SJSA1 (cell line): ENCODE measurements at regions not wholly inside any gene's neighbourhood (a gene's known extent, or its start where the extent isn't known, plus 50 kb on each side); places are given as distances from the start of the nearest gene placed in this dataset.
"Not testable (repeated sequence)": the region's sequence is repeated elsewhere in the genome, so short reads cannot be mapped to it uniquely, and the experiment has no call there.

ENCODE experiments used
- DNase-seq, 2 experiments: peaks; one replicate each; pipeline ENCODE4 v3.0.0-alpha.2; 2015 to 2020; ENCODE audit warnings: low spot score in 2 of 2, low read depth in 1 of 2
- H3K27ac ChIP-seq: fragments of 250-450 bp; sonication (Bioruptor Pico); 2 replicates; pipeline ENCODE4 v1.5.1; 2020; ENCODE audit warnings: mild to moderate bottlenecking, moderate library complexity
- H3K27me3 ChIP-seq: fragments of 250-450 bp; sonication (Bioruptor Pico); replicated peaks from 2 replicates; pipeline ENCODE4 v1.5.1; 2020; ENCODE audit warnings: mild to moderate bottlenecking, moderate library complexity
- H3K36me3 ChIP-seq: fragments of 250-450 bp; sonication (Bioruptor Pico); 2 replicates; pipeline ENCODE4 v1.5.1; 2020; ENCODE audit warnings: mild to moderate bottlenecking
- H3K4me1 ChIP-seq: fragments of 250-450 bp; sonication (Bioruptor Pico); replicated peaks from 2 replicates; pipeline ENCODE4 v1.6.1; 2021; ENCODE audit warnings: mild to moderate bottlenecking
- H3K4me3 ChIP-seq: fragments of 250-450 bp; sonication (Bioruptor Pico); 2 replicates; pipeline ENCODE4 v1.5.1; 2020; ENCODE audit warnings: mild to moderate bottlenecking
- H3K9me3 ChIP-seq: fragments of 250-450 bp; sonication (Bioruptor Pico); replicated peaks from 2 replicates; pipeline ENCODE4 v1.5.1; 2020; ENCODE audit warnings: mild to moderate bottlenecking

DNA sequence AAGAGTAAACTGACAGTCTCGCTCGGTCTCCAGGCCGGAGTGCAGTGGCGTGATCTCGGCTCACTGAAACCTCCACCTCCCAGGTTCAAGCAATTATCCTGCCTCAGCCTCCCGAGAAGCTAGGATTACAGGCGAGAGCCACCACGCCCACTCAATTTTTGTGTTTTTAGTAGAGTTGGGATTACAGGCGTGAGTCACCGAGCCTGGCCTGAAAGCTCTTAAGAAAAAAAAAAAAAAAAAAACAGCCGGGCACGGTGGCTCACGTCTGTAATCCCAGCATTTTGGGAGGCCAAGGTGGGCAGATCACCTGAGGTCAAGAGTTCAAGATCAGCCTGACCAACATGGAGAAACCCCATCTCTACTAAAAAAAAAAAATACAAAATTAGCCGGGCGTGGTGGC lies 55.3 kb upstream of the THOC2 start:
- not testable (repeated sequence) for H3K4me1 ChIP-seq, H3K9me3 ChIP-seq, H3K27me3 ChIP-seq, H3K27ac ChIP-seq, DNase-seq, H3K36me3 ChIP-seq, H3K4me3 ChIP-seq

DNA sequence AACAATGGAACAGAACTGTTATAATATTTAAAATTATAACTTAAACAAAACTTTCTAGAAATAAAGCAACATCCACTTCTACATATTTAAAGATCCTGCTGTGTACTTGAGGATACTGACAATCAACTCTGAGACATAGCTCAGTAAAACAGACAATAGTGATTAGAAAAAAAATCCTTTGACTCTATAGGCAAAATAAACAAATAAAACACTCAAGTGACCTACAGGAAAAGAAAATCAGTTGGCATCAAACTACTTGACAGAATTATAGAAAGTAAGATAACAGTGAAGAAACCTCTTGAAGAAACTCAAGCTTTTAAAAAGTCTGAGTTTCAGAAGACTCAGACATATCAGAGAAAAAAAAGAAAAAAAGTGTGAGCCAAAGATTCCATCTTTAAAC lies 55.9 kb upstream of the THOC2 start:
- Histone ChIP-seq H3K9me3 (no peaks in the 10 kb centered on the region), H3K36me3 (no peaks in the 10 kb centered on the region), H3K4me1 (no peaks in the 10 kb centered on the region), H3K4me3 (no peak overlapping the region), H3K27me3 (no peaks in the 10 kb centered on the region), H3K27ac (no peak overlapping the region)
- DNase-seq, result no peak

DNA sequence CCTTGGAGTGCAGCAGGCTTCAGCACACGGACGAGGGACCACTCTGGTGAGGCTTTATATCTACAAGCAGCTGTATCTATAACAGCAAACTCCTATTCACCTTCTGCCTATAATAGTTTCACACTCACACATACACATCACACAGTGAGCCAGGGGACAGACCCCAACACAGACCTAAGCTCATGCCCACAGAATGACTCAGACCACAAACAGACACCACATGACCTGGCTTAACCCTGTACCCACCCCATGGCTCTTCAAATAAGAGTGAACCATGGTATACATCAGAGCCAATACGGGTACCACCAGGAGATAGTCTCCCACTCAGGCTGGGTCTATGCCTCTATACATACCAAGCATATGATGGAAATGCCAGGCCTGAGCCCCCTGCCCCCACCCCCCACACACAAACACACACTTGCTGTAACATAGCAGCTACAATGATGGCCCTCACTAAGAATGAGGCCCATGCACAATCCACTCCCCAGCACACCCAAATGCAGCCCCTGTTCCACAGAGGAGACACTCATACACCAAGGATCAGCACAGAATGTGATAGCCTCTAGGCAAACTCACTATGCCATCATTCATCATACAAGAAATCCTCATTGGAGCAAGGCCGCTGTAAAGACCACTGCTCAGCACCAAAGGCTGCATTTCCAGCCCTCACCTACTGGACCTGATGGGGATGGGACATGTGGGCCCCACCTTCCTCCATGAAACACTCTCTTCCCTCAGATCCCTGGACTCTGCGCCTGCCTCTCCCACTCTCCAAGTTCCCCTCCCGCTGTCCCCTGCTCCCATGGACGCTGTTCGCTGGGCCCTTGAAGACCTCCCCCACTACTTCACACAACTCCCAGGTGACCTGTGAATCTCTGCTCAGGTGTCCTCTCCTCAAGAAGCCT lies 62.1 kb upstream of the XIAP start:
- Histone ChIP-seq H3K4me1 (peaks cover 21% of the 10 kb centered on the region), H3K27ac (no peak overlapping the region), H3K36me3 (no peaks in the 10 kb centered on the region), H3K27me3 (no peaks in the 10 kb centered on the region), H3K9me3 (no peaks in the 10 kb centered on the region), H3K4me3 (no peak overlapping the region)
- no peak for DNase-seq

DNA sequence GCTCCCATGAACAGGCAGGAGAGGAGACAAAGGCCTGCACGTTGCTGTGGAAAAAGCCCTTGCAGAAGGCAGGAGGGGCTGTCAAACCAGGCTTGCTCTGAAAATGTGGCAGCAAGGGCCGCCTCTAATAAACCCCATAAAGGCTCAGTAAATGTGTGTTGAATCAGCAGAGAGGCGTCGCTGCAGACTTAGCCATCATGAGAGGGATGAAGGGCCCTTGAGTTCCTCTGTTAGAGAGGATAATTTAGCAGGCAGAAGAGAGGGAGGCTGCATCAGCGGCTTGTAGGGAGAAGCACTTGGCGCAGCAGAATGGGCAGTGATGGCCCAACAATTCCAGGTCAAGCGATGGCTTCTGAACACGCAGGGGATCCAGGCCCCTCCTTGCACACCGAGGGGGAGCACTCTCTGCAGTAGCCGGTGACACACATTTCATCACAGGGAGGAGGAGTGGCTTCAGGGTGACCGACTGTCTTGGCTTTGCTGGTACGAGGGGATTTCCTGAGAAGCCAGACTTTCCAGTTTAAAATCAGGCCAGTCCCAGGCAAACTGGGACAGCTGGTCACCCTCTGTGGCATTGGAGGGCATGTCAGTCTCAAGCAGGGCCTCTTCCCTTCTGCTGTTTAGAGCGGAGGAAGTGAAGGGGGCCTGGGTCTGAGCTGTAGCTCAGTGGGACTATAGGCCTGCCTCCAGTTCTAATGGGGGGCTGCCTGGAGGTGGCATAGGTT lies 61.0 kb upstream of the XIAP start:
- H3K9me3 ChIP-seq, H3K36me3 ChIP-seq, H3K27ac ChIP-seq, H3K4me3 ChIP-seq, H3K27me3 ChIP-seq: not testable (repeated sequence)
- peaks cover 28% of the 10 kb centered on the region for H3K4me1 ChIP-seq
- peak; percentile 54 to 57 for DNase-seq

DNA sequence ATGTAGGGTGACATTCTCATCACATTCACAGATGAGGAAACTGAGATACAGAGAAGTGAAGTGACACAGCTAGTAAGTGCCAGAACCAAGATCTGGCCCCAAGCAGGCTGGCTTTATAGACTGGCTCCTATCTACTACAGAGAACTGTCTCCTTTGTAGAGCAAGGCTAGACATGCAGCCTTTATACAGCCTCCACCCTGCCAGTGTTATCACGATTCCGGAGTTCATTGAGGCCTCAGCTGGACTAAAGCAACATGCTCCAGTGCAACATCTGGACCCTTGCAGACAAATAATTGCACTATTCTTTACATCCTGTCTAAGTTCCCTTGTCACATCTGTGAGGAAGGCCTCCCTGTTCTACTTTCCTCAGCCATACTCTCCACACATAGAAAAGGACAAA lies 58.0 kb upstream of the XIAP start:
- no peaks in the 10 kb centered on the region for H3K9me3 ChIP-seq
- peaks cover 28% of the 10 kb centered on the region for H3K4me1 ChIP-seq
- no peak overlapping the region for H3K27ac ChIP-seq
- no peaks in the 10 kb centered on the region for H3K27me3 ChIP-seq
- DNase-seq, result no peak
- no peak overlapping the region for H3K4me3 ChIP-seq
- no peaks in the 10 kb centered on the region for H3K36me3 ChIP-seq

DNA sequence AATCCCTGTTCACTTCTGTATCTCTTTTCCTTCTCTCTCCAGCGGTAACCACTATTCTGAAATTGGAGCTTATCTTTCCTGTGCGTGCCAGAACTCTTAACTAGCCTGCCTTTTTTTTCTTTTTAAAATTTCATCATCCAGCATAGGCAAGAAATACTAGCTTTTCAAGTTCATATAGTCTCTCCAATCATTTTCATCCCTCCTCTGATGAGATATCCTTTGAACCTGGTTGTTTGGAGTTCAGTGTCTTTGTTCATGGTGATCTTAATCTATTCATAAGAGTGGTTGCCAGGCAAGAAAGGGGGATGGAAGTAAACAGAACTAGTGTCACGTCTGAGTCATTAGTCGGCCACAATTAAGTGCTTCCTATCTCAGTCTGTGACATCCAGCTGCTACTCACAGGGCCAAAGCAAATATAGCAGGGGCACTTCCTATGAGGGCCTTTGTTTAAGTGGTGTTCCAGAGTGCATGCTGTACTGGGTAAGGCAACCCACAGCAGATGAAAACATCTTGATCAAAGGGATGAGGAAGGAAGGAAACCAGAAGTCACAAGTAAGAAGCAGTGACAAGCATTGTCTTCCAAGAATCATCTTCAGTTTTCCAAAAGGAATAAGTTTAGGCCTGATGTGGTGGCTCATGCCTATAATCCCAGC lies 56.4 kb upstream of the XIAP start:
- peak; percentile 52 to 53 for DNase-seq
- Histone ChIP-seq H3K27ac (peak overlapping the region; percentile 39; the same call in 1 of the 2 replicates), H3K27me3 (no peaks in the 10 kb centered on the region), H3K9me3 (no peaks in the 10 kb centered on the region), H3K36me3 (no peaks in the 10 kb centered on the region), H3K4me1 (peaks cover 24% of the 10 kb centered on the region), H3K4me3 (no peak overlapping the region)

DNA sequence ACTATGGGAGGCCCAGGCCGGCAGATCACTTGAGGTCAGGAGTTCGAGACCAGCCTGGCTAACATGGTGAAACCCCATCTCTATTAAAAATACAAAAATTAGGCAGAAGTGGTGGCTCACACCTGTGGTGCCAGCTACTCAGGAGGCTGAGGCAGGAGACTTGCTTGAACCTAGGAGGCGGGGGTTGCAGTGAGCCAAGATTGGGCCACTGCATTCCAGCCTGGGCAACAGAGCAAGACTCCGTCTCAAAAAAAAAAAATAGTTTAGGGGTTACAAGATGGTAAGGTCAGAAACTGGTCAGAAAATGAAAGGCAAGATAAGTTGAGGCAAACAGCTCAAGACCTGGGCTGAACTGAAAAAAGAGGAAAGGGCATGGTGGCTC lies 55.9 kb upstream of the XIAP start:
- not testable (repeated sequence) for H3K27me3 ChIP-seq, H3K9me3 ChIP-seq
- 0 out of 2 replicates have a peak overlapping the region, but pooled peaks have one; percentile 39 for H3K27ac ChIP-seq

DNA sequence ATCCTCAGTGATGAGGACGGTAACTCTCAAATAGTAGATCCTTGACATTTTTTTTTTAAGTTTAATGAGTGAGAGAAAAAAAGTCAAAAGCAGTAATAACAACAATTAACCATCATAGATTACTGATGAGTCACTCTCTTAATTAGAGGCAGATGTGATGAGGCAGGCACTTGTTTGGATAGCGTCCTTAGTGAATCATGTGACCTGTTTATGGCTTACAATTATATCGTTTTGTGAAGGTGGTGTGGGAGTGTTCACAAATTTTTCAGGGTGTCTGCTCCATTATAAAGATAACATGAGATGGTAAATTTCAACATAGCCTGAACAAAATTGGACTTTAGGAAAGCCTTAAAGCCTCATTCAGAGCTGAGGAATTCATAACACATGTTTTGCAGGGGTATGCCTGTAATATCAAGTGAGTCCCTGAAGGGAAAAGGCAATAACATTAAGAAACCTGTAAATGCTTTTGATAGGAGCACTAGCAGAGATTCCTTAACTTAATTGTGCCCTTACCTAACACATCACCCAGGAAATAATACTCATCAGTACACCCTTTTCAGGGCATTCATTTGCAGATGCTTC lies 51.9 kb upstream of the XIAP start:
- H3K9me3 ChIP-seq, result no peaks in the 10 kb centered on the region
- DNase-seq, result no peak
- no peak overlapping the region for H3K4me3 ChIP-seq
- peaks cover 11% of the 10 kb centered on the region for H3K4me1 ChIP-seq
- H3K36me3 ChIP-seq, result no peaks in the 10 kb centered on the region
- H3K27ac ChIP-seq, result no peak overlapping the region
- H3K27me3 ChIP-seq, result no peaks in the 10 kb centered on the region

More for the DNA sequence above, 55.9 kb upstream of the XIAP start:
- H3K4me1 ChIP-seq, result peaks cover 23% of the 10 kb centered on the region
- not testable (repeated sequence) for H3K36me3 ChIP-seq, DNase-seq, H3K4me3 ChIP-seq

DNA sequence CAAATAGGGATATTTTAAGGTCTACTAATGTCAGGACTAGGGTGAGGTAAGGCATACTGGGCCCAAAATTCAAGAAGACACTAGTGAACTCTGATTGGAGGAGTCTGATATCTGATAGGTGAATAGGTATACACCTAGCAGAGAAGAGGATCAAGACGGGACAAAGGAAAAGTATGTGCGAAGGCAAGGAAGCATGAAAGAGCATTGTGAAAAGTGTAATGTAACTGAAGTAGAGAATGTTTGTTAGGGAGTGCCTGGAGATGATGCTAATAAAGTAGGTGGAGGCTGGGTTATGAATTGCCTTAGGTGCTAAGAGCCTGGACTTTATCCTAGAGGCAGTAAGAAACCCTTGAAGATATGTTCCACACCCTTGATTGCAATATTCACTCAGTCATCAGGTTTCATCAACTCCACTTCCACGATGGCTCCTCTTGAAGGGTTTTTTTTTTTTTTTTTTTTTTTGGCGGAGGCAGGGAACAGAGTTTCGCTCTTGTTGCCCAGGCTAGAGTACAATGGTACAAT lies 49.9 kb upstream of the XIAP start:
- Histone ChIP-seq H3K4me3 (no peak overlapping the region), H3K4me1 (peaks cover 10% of the 10 kb centered on the region), H3K36me3 (no peaks in the 10 kb centered on the region), H3K27me3 (no peaks in the 10 kb centered on the region), H3K9me3 (no peaks in the 10 kb centered on the region), H3K27ac (no peak overlapping the region)
- no peak for DNase-seq
